ENCODE measurements at regions not wholly inside any gene's neighbourhood (a gene's known extent, or its start where the extent isn't known, plus 50 kb on each side); places are given as distances from the start of the nearest gene placed in this dataset.

GRCh38 chr2:118321432-118322105, 233.3 kb downstream of the INSIG2 start:
- TF ChIP-seq CTCF (IDR thresholded peaks at IDR 0.05) (no peak), POLR2A (IDR thresholded peaks at IDR 0.05) (no peak)
